MCF 10A (cell line): ENCODE measurements at regions not wholly inside any gene's neighbourhood (a gene's known extent, or its start where the extent isn't known, plus 50 kb on each side); places are given as distances from the start of the nearest gene placed in this dataset.

Source experiments
- BruUV-seq: library from RNA; stranded (reverse); fragments of 400-500 nt; replicated peaks from 2 replicates; lab custom pipeline; 2021; lab: Mats Ljungman, UMichigan
- CTCF ChIA-PET: fragments of 300-600 bp; sonication (Branson Sonifier 250); formaldehyde crosslinking; extraction: SDS; loops from one replicate; lab custom pipeline; 2021; ENCODE audit warnings: antibody characterized with exemption, inconsistent platforms; lab: Yijun Ruan, JAX
- POLR2A ChIA-PET: fragments of 300-600, 350-650 bp; sonication (Branson Sonifier 250); formaldehyde crosslinking; extraction: SDS; loops from one replicate; lab custom pipeline; 2020; ENCODE audit warnings: antibody characterized with exemption, inconsistent platforms; lab: Yijun Ruan, JAX
- DNase-seq: peaks from one replicate; pipeline ENCODE4 v3.0.0-alpha.2; 2018; ENCODE audit not compliant: unreplicated experiment
- H3K27ac Mint-ChIP-seq: one replicate; pipeline ENCODE4 v1.8.0; 2022; ENCODE audit warnings: mild to moderate bottlenecking, low read depth, mixed read lengths; ENCODE audit not compliant: unreplicated experiment
- H3K27me3 Mint-ChIP-seq: one replicate; pipeline ENCODE4 v1.8.0; 2022; ENCODE audit warnings: mixed read lengths; ENCODE audit not compliant: insufficient read depth, unreplicated experiment
- H3K36me3 Mint-ChIP-seq: one replicate; pipeline ENCODE4 v1.8.0; 2022; ENCODE audit warnings: mild to moderate bottlenecking, moderate library complexity, mixed read lengths; ENCODE audit not compliant: insufficient read depth, unreplicated experiment
- H3K4me1 Mint-ChIP-seq: one replicate; pipeline ENCODE4 v1.8.0; 2022; ENCODE audit warnings: mixed read lengths; ENCODE audit not compliant: insufficient read depth, unreplicated experiment
- H3K4me3 Mint-ChIP-seq: one replicate; pipeline ENCODE4 v1.8.0; 2022; ENCODE audit warnings: mild to moderate bottlenecking, moderate library complexity, mixed read lengths; ENCODE audit not compliant: unreplicated experiment
- H3K9me3 Mint-ChIP-seq: one replicate; pipeline ENCODE4 v1.8.0; 2022; ENCODE audit warnings: mixed read lengths; ENCODE audit not compliant: unreplicated experiment
- CTCF ChIP-seq: fragments of 200-600 bp; IDR thresholded peaks from one replicate; pipeline ENCODE4 v1.8.0; 2022; ENCODE audit warnings: antibody characterized with exemption, mild to moderate bottlenecking; ENCODE audit not compliant: unreplicated experiment
- intact Hi-C: fragments of 100-400 bp; cut with micrococcal nuclease; formaldehyde crosslinking; loops from 2 replicates; pipeline ENCODE4 v1.14.1; 2022

DNA sequence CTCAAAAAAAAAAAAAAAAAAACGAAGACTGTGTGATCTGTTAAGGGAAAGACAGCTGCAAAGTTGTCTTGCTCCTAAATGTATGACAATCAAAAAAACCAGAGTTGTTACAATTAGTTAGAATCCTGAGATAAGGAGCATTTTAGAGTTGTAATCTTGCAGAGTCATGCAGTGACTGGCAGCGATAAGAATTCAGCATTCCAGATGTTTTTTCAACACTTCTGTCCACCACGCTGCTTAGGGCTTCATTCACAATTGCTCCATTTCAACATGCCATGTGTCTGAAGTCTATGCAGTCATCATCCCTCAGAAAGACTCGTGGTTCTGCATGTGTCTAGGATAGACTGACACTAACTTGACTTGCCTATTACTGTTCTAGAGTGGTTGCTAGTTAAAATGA lies 102.4 kb upstream of the BACE2 start:
- H3K27ac Mint-ChIP-seq = no peak overlapping the region
- CTCF ChIA-PET = interaction anchor here (0.6 kb wide), 1 partner anchor 863 kb away, joined by 3 read pairs; no protein-coding TSS in a partner anchor
- intact Hi-C loops = loop anchor here (5.0 kb wide), 1 partner anchor 923 kb away; no protein-coding TSS in a partner anchor
- POLR2A ChIA-PET = no interaction called here
- no peak for DNase-seq
- H3K4me3 Mint-ChIP-seq = no peak overlapping the region
- TF ChIP-seq CTCF = no peak
- no peaks in the 10 kb centered on the region for H3K36me3 Mint-ChIP-seq
- BruUV-seq = no TSS peak
- H3K4me1 Mint-ChIP-seq = peaks cover 5% of the 10 kb centered on the region
- H3K9me3 Mint-ChIP-seq = no peaks in the 10 kb centered on the region
- H3K27me3 Mint-ChIP-seq = no peaks in the 10 kb centered on the region

DNA sequence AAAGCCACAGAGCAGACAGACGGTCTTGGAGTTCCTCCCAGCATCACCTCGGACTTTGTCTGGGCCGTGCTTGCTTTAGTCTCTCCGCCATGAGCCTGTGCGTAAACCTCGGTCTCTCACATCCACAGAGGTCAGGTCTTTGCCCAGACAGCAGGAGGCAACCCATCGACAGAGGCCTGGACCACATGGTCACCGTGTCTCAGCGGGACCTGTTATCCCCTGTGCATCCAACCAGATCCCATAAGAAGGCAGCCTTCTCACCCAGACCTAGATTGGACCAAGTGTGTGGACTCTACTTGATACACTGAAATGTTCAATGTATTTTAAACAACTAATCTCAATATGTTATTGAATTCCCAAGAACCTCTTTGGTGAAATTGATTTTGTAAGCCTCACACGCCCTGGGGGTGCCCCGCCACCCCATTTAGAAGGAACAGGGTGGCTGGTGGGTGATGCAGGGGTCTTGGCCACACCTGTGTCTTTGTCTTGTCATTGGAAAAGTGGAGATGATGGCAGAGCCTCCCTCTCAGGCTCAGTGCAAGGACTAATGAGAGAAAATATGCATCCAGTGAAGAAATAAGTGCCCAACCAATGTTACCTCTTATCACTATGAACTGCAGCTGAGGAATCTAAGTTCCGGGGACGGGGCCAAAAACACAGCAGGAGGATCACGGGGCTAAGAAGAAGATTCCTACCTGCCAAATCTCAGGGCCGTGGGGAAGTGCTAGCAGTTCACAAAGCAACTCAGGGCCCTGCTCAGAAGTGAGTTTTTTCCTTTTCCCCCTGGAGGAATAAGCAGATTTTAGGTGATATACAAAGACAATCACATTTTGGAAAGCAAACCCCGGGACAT lies 101.6 kb upstream of the BACE2 start:
- Mint-ChIP-seq H3K27ac (no peak overlapping the region), H3K4me3 (no peak overlapping the region), H3K36me3 (no peaks in the 10 kb centered on the region), H3K4me1 (peaks cover 5% of the 10 kb centered on the region), H3K9me3 (no peaks in the 10 kb centered on the region), H3K27me3 (no peaks in the 10 kb centered on the region)
- ChIA-PET CTCF (no interaction called here), POLR2A (interaction anchor here (1.0 kb wide), 1 partner anchor 599 kb away, joined by 3 read pairs; no protein-coding TSS in a partner anchor)
- no peak for DNase-seq
- intact Hi-C loops = loop anchor here (5.0 kb wide), 1 partner anchor 924 kb away; no protein-coding TSS in a partner anchor
- no TSS peak for BruUV-seq
- TF ChIP-seq CTCF = no peak

- H3K36me3 Mint-ChIP-seq = no peaks in the 10 kb centered on the region
- DNase-seq = no peak
- CTCF ChIA-PET = interaction anchor here (0.7 to 2.0 kb wide), 6 partner anchors 8 to 784 kb away, joined by 3 to 13 read pairs (median 7); no protein-coding TSS in a partner anchor
- no peaks in the 10 kb centered on the region for H3K27me3 Mint-ChIP-seq
- no TSS peak for BruUV-seq
- H3K27ac Mint-ChIP-seq = no peak overlapping the region
- POLR2A ChIA-PET = interaction anchor here (1.0 kb wide), 1 partner anchor 601 kb away, joined by 3 read pairs; no protein-coding TSS in a partner anchor
- no peak overlapping the region for H3K4me3 Mint-ChIP-seq
- no peaks in the 10 kb centered on the region for H3K9me3 Mint-ChIP-seq
- intact Hi-C loops = loop anchor here (5.0 kb wide), 1 partner anchor 925 kb away; no protein-coding TSS in a partner anchor
- TF ChIP-seq CTCF = no peak
- H3K4me1 Mint-ChIP-seq = peaks cover 5% of the 10 kb centered on the region
Measured at GRCh38 chr21:41067709-41068108, 100.3 kb upstream of the BACE2 start.

DNA sequence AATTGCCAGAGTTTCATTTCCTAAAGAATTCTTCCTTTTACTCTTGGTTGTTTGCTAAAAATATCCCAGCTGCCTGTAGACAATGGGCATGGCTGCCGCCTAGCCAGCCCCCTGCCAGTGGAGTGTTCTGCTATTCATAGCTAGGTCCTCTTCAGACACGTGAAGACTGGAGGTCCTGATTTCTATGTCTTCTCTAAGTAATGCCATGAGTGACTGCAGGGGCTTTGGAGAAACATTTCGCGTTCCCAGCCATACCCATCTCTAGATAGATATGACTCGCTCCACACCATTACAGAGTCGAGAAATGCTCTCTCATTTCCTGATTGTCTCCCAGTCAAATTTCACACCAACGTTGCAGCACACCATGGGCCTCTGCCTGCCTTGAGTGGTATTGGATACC lies 99.5 kb upstream of the BACE2 start:
- BruUV-seq = no TSS peak
- no peak for TF ChIP-seq CTCF
- peak overlapping the region; percentile 58 for H3K4me3 Mint-ChIP-seq
- intact Hi-C loops = loop anchor here (5.0 kb wide), 1 partner anchor 926 kb away; no protein-coding TSS in a partner anchor
- no peaks in the 10 kb centered on the region for H3K27me3 Mint-ChIP-seq
- H3K27ac Mint-ChIP-seq = no peak overlapping the region
- no peaks in the 10 kb centered on the region for H3K36me3 Mint-ChIP-seq
- ChIA-PET POLR2A (interaction anchor here (0.6 to 1.6 kb wide), 4 partner anchors 146 to 811 kb away, joined by 3 to 4 read pairs (median 4); no protein-coding TSS in a partner anchor), CTCF (interaction anchor here (0.6 to 2.0 kb wide), 18 partner anchors 9 to 1209 kb away, joined by 3 to 13 read pairs (median 4); no protein-coding TSS in a partner anchor)
- H3K4me1 Mint-ChIP-seq = peaks cover 5% of the 10 kb centered on the region
- H3K9me3 Mint-ChIP-seq = no peaks in the 10 kb centered on the region
- no peak for DNase-seq
